A549 (cell line): ENCODE measurements at regions not wholly inside any gene's neighbourhood (a gene's known extent, or its start where the extent isn't known, plus 50 kb on each side); places are given as distances from the start of the nearest gene placed in this dataset.

Source experiments
- ATAC-seq, 2 experiments: fragments of 200-7000 bp in 1 of 2; fragments of >200 bp in 1 of 2; cut with Nextera tagmentation in 1 of 2; cut with Tn5 transposase in 1 of 2; 3 replicates each; pipeline versions ENCODE4 v1.8.0 to v1.9.1; 2018 to 2020; ENCODE audit warnings: mild to moderate bottlenecking in 1 of 2, moderate library complexity in 1 of 2
- CTCF ChIA-PET: fragments of 300-600 bp; sonication (Branson Sonifier 250); formaldehyde crosslinking; extraction: SDS; loops from one replicate; lab custom pipeline; 2021; ENCODE audit warnings: antibody characterized with exemption, inconsistent platforms; lab: Yijun Ruan, JAX
- POLR2A ChIA-PET: fragments of 350-600 bp; formaldehyde crosslinking; extraction: SDS; loops from one replicate; lab custom pipeline; 2021; ENCODE audit warnings: antibody characterized with exemption, inconsistent platforms; lab: Yijun Ruan, JAX
- DNase-seq, 2 experiments: peaks; one replicate each; pipeline versions ENCODE4 v3.0.0 to v3.0.0-alpha.2; 2011 to 2016; ENCODE audit warnings: low read depth in 1 of 2, low spot score in 1 of 2
- FAIRE-seq: peaks from 2 replicates; lab custom pipeline; 2011; peaks lifted over from hg19 to GRCh38; lab: Jason Lieb, UNC
- H3K27ac ChIP-seq, 2 experiments: fragments of >200 bp; sonication (Bioruptor Twin); formaldehyde crosslinking; 3 replicates each; pipeline ENCODE4 v1.5.1; 2016 to 2017
- H3K4me1 ChIP-seq: fragments of >200 bp; sonication (Bioruptor Twin); formaldehyde crosslinking; 3 replicates; pipeline ENCODE4 v1.6.1; 2016
- H3K4me2 ChIP-seq: fragments of >200 bp; sonication (Bioruptor Twin); formaldehyde crosslinking; 3 replicates; pipeline ENCODE4 v1.6.1; 2016
- H3K4me3 ChIP-seq: fragments of >200 bp; sonication (Bioruptor Twin); formaldehyde crosslinking; 3 replicates; pipeline ENCODE4 v1.5.1; 2016
- H3K9me3 ChIP-seq: fragments of >200 bp; sonication (Bioruptor Twin); formaldehyde crosslinking; 3 replicates; pipeline ENCODE4 v1.6.1; 2016
- CBX2 ChIP-seq: fragments of 200-600 bp; sonication (generic); IDR thresholded peaks from 2 replicates; pipeline ENCODE4 v1.6.1; 2016; ENCODE audit warnings: low read depth, mild to moderate bottlenecking, borderline replicate concordance
- CBX8 ChIP-seq: fragments of 200-600 bp; sonication (generic); IDR thresholded peaks from 2 replicates; pipeline ENCODE4 v1.6.1; 2016
- CHD4 ChIP-seq: fragments of 200-600 bp; sonication (generic); IDR thresholded peaks from 2 replicates; pipeline ENCODE4 v1.6.1; 2016; ENCODE audit warnings: antibody characterized with exemption, mild to moderate bottlenecking, borderline replicate concordance
- EHF ChIP-seq: fragments of 250-450 bp; sonication (Bioruptor Pico); IDR thresholded peaks from 2 replicates; pipeline ENCODE4 v1.5.0; 2020; ENCODE audit warnings: mild to moderate bottlenecking
- EHMT2 ChIP-seq: fragments of 200-600 bp; sonication (generic); IDR thresholded peaks from 2 replicates; pipeline ENCODE4 v1.6.1; 2016; ENCODE audit warnings: antibody characterized with exemption, low read depth, mild to moderate bottlenecking, moderate library complexity
- FOSB ChIP-seq: fragments of 250-450 bp; sonication (Bioruptor Pico); IDR thresholded peaks from 2 replicates; pipeline ENCODE4 v1.5.0; 2020; ENCODE audit warnings: mild to moderate bottlenecking, moderate library complexity
- FOSL2 ChIP-seq, 2 experiments: fragments of 450-650 bp in 1 of 2; fragments of >200 bp in 1 of 2; sonication (Bioruptor Twin) in 1 of 2; formaldehyde crosslinking; IDR thresholded peaks; 2 replicates each; pipeline versions ENCODE4 v1.5.0 to v1.6.1; 2016 to 2020; ENCODE audit warnings: mild to moderate bottlenecking in 1 of 2, moderate library complexity in 1 of 2
- HOXA7 ChIP-seq: fragments of 250-450 bp; sonication (Bioruptor Pico); IDR thresholded peaks from 2 replicates; pipeline ENCODE4 v1.5.0; 2020; ENCODE audit warnings: mild to moderate bottlenecking, moderate library complexity
- HOXB13 ChIP-seq: fragments of 250-450 bp; sonication (Bioruptor Pico); IDR thresholded peaks from 2 replicates; pipeline ENCODE4 v1.5.0; 2020; ENCODE audit warnings: low read depth, mild to moderate bottlenecking, moderate library complexity
- JUN ChIP-seq, 2 experiments: fragments of >200 bp; sonication (Bioruptor Twin); formaldehyde crosslinking; IDR thresholded peaks; 2 replicates in 1 of 2; 3 replicates in 1 of 2; pipeline ENCODE4 v1.6.1; 2016 to 2017
- KDM5A ChIP-seq: fragments of 200-600 bp; sonication (generic); IDR thresholded peaks from 2 replicates; pipeline ENCODE4 v1.6.1; 2016; ENCODE audit warnings: antibody characterized with exemption, mild to moderate bottlenecking
- NPAS2 ChIP-seq: fragments of 250-450 bp; sonication (Bioruptor Pico); IDR thresholded peaks from 2 replicates; pipeline ENCODE4 v1.8.0; 2022; ENCODE audit warnings: mild to moderate bottlenecking, moderate library complexity, borderline replicate concordance
- NR3C1 ChIP-seq: fragments of >200 bp; sonication (Bioruptor Twin); formaldehyde crosslinking; IDR thresholded peaks from 3 replicates; pipeline ENCODE4 v1.6.1; 2017
- PHF8 ChIP-seq: fragments of 200-600 bp; sonication (generic); IDR thresholded peaks from 2 replicates; pipeline ENCODE4 v1.6.1; 2016; ENCODE audit warnings: low read depth, mild to moderate bottlenecking, antibody characterized with exemption, moderate library complexity, borderline replicate concordance
- POLR2A ChIP-seq: IDR thresholded peaks from 2 replicates; pipeline ENCODE4 v1.6.1; 2012; ENCODE audit warnings: mild to moderate bottlenecking, low read length
- RARB ChIP-seq: fragments of 250-450 bp; sonication (Bioruptor Pico); IDR thresholded peaks from 2 replicates; pipeline ENCODE4 v1.8.0; 2021; ENCODE audit warnings: mild to moderate bottlenecking, moderate library complexity
- RCOR1 ChIP-seq: fragments of 150-350 bp; IDR thresholded peaks from 2 replicates; pipeline ENCODE4 v1.6.1; 2014; ENCODE audit warnings: antibody characterized with exemption, low read length, low read depth
- RFX5 ChIP-seq: fragments of 450-650 bp; IDR thresholded peaks from 2 replicates; pipeline ENCODE4 v1.7.1; 2014; ENCODE audit warnings: antibody characterized with exemption, mild to moderate bottlenecking, moderate library complexity
- SMC3 ChIP-seq: fragments of >200 bp; sonication (Bioruptor Twin); formaldehyde crosslinking; IDR thresholded peaks from 3 replicates; pipeline ENCODE4 v1.6.1; 2018; ENCODE audit warnings: inconsistent platforms
- SREBF2 ChIP-seq: fragments of 450-650 bp; IDR thresholded peaks from 2 replicates; pipeline ENCODE4 v1.6.1; 2014; ENCODE audit warnings: mild to moderate bottlenecking, moderate library complexity
- TP53 ChIP-seq: fragments of 250-450 bp; sonication (Bioruptor Pico); IDR thresholded peaks from 2 replicates; pipeline ENCODE4 v1.5.0; 2021; ENCODE audit warnings: mild to moderate bottlenecking, moderate library complexity
- ZC3H11A ChIP-seq: fragments of 450-650 bp; IDR thresholded peaks from 2 replicates; pipeline ENCODE4 v1.6.1; 2014; ENCODE audit warnings: antibody characterized with exemption, mild to moderate bottlenecking
- ZFP36 ChIP-seq: fragments of 450-650 bp; IDR thresholded peaks from 2 replicates; pipeline ENCODE4 v1.6.1; 2014; ENCODE audit warnings: borderline replicate concordance; ENCODE audit not compliant: partially characterized antibody
- ZSCAN20 ChIP-seq: fragments of 250-450 bp; sonication (Bioruptor Pico); IDR thresholded peaks from 2 replicates; pipeline ENCODE4 v1.8.0; 2022; ENCODE audit warnings: mild to moderate bottlenecking, moderate library complexity
- WGBS: methylation state at CpG from one replicate; pipeline ENCODE4 v1.1.6; 2017; ENCODE audit errors: missing lambda C conversion rate; 5-methylcytosine and 5-hydroxymethylcytosine counted together
- TF ChIP-seq, protein P1 (sequence below): fragments of 200-600 bp; sonication (generic); IDR thresholded peaks from 2 replicates; pipeline ENCODE4 v1.6.1; 2016; ENCODE audit warnings: antibody characterized with exemption, mild to moderate bottlenecking, moderate library complexity
- TF ChIP-seq, protein P2 (sequence below): fragments of 250-450 bp; sonication (Bioruptor Pico); IDR thresholded peaks from 2 replicates; pipeline ENCODE4 v1.5.0; 2021; ENCODE audit warnings: mild to moderate bottlenecking, moderate library complexity, borderline replicate concordance
- TF ChIP-seq, protein P3 (sequence below): fragments of >200 bp; sonication (Bioruptor Twin); formaldehyde crosslinking; IDR thresholded peaks from 2 replicates; pipeline ENCODE4 v1.6.1; 2016
- TF ChIP-seq, protein P4 (sequence below): IDR thresholded peaks from 2 replicates; pipeline ENCODE4 v1.6.1; 2012
- TF ChIP-seq, protein P5 (sequence below): fragments of >200 bp; sonication (Bioruptor Twin); formaldehyde crosslinking; IDR thresholded peaks from 3 replicates; pipeline ENCODE4 v1.5.1; 2016

DNA sequence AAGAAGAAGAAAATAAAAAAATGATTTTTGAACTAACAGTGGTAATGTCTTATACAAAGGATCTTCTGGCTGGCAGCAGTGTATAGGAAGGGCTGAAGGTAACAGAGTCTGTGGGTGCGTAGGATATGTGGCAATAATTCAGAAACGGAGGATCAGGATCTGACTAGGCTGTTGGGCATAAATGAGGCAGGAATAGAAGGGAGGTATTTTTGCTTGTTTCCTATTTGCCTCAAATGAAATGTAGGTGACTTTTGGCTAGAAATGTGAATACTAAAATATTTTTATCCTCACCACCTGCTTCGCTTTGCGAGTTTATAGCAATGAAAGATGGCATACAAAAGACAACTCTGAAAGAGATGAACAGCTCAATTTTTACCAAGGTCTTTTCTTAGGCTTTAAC lies 1086.1 kb upstream of the CELF4 start:
- 10% methylated on average over 4 of the region's 4 CpGs for WGBS
- no peak overlapping the region for H3K4me2 ChIP-seq
- no peak for ATAC-seq
- H3K9me3 ChIP-seq = no peaks in the 10 kb centered on the region
- TF ChIP-seq FOSL2 (IDR thresholded peaks at IDR 0.05) (no peak), FOSL2 (CRISPR knock-in tag; IDR thresholded peaks at IDR 0.05) (no peak), POLR2A (no peak), HOXB13 (no peak), CBX8 (no peak), FOSB (CRISPR knock-in tag) (no peak), ZFP36 (no peak), RCOR1 (no peak), EHF (CRISPR knock-in tag) (no peak), ZC3H11A (no peak), EHMT2 (no peak), PHF8 (no peak), RARB (CRISPR knock-in tag) (no peak), NR3C1 (no peak), ZSCAN20 (CRISPR knock-in tag) (no peak)
- TF ChIP-seq, protein P1, sequence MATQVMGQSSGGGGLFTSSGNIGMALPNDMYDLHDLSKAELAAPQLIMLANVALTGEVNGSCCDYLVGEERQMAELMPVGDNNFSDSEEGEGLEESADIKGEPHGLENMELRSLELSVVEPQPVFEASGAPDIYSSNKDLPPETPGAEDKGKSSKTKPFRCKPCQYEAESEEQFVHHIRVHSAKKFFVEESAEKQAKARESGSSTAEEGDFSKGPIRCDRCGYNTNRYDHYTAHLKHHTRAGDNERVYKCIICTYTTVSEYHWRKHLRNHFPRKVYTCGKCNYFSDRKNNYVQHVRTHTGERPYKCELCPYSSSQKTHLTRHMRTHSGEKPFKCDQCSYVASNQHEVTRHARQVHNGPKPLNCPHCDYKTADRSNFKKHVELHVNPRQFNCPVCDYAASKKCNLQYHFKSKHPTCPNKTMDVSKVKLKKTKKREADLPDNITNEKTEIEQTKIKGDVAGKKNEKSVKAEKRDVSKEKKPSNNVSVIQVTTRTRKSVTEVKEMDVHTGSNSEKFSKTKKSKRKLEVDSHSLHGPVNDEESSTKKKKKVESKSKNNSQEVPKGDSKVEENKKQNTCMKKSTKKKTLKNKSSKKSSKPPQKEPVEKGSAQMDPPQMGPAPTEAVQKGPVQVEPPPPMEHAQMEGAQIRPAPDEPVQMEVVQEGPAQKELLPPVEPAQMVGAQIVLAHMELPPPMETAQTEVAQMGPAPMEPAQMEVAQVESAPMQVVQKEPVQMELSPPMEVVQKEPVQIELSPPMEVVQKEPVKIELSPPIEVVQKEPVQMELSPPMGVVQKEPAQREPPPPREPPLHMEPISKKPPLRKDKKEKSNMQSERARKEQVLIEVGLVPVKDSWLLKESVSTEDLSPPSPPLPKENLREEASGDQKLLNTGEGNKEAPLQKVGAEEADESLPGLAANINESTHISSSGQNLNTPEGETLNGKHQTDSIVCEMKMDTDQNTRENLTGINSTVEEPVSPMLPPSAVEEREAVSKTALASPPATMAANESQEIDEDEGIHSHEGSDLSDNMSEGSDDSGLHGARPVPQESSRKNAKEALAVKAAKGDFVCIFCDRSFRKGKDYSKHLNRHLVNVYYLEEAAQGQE = no peak
- TF ChIP-seq, protein P2, sequence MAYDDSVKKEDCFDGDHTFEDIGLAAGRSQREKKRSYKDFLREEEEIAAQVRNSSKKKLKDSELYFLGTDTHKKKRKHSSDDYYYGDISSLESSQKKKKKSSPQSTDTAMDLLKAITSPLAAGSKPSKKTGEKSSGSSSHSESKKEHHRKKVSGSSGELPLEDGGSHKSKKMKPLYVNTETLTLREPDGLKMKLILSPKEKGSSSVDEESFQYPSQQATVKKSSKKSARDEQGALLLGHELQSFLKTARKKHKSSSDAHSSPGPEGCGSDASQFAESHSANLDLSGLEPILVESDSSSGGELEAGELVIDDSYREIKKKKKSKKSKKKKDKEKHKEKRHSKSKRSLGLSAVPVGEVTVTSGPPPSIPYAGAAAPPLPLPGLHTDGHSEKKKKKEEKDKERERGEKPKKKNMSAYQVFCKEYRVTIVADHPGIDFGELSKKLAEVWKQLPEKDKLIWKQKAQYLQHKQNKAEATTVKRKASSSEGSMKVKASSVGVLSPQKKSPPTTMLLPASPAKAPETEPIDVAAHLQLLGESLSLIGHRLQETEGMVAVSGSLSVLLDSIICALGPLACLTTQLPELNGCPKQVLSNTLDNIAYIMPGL (CRISPR knock-in tag) = no peak
- TF ChIP-seq, protein P3, sequence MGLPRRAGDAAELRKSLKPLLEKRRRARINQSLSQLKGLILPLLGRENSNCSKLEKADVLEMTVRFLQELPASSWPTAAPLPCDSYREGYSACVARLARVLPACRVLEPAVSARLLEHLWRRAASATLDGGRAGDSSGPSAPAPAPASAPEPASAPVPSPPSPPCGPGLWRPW = no peak
- TF ChIP-seq, protein P4, sequence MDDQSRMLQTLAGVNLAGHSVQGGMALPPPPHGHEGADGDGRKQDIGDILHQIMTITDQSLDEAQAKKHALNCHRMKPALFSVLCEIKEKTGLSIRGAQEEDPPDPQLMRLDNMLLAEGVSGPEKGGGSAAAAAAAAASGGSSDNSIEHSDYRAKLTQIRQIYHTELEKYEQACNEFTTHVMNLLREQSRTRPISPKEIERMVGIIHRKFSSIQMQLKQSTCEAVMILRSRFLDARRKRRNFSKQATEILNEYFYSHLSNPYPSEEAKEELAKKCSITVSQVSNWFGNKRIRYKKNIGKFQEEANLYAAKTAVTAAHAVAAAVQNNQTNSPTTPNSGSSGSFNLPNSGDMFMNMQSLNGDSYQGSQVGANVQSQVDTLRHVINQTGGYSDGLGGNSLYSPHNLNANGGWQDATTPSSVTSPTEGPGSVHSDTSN = no peak
- TF ChIP-seq, all 56 proteins: peak for 0
- CTCF ChIA-PET = no interaction called here
- no peak overlapping the region for H3K27ac ChIP-seq
- no peaks in the 10 kb centered on the region for H3K4me1 ChIP-seq
- H3K4me3 ChIP-seq = no peak overlapping the region
- DNase-seq (no peak), FAIRE-seq (no peak)
- POLR2A ChIA-PET = no interaction called here

DNA sequence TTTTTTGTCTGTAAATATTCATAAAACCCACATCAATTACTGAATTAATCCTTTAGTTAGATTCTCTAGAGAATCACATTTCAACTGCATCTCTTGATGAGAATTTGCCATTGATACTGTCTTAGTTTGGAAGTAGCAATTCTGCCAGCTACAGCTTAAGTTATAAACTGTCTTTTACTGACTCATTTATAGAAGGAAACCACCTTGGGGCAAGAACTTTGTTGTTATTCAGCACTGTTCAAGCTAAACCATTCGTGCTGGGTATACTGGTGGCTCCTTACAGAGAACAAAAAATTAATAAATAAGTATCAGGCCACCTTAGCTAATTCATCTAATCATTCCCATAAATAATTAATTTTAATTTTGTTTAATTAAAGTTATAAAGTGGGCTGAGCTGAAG lies 1082.6 kb upstream of the CELF4 start:
- no peak for TF ChIP-seq POLR2A
- TF ChIP-seq RFX5 = no peak
- TF ChIP-seq ZFP36 = no peak
- no peak for TF ChIP-seq CHD4
- TF ChIP-seq CBX2 = no peak
- no peak for TF ChIP-seq TP53 (CRISPR knock-in tag)
- no peak for TF ChIP-seq JUN (IDR thresholded peaks at IDR 0.05)
- no peak for TF ChIP-seq SMC3
- TF ChIP-seq KDM5A = no peak
- no peak for TF ChIP-seq SREBF2
- TF ChIP-seq HOXA7 (CRISPR knock-in tag) = no peak
- TF ChIP-seq, protein P5, sequence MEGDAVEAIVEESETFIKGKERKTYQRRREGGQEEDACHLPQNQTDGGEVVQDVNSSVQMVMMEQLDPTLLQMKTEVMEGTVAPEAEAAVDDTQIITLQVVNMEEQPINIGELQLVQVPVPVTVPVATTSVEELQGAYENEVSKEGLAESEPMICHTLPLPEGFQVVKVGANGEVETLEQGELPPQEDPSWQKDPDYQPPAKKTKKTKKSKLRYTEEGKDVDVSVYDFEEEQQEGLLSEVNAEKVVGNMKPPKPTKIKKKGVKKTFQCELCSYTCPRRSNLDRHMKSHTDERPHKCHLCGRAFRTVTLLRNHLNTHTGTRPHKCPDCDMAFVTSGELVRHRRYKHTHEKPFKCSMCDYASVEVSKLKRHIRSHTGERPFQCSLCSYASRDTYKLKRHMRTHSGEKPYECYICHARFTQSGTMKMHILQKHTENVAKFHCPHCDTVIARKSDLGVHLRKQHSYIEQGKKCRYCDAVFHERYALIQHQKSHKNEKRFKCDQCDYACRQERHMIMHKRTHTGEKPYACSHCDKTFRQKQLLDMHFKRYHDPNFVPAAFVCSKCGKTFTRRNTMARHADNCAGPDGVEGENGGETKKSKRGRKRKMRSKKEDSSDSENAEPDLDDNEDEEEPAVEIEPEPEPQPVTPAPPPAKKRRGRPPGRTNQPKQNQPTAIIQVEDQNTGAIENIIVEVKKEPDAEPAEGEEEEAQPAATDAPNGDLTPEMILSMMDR = no peak
- TF ChIP-seq NPAS2 (CRISPR knock-in tag) = no peak
- TF ChIP-seq, all 56 proteins: peak for 0
- H3K4me2 ChIP-seq = no peak overlapping the region
- ATAC-seq = no peak
- H3K9me3 ChIP-seq = no peaks in the 10 kb centered on the region
- no peak overlapping the region for H3K4me3 ChIP-seq
- DNase-seq = no peak
- no peak overlapping the region for H3K27ac ChIP-seq
- POLR2A ChIA-PET = no interaction called here
- CTCF ChIA-PET = no interaction called here
- H3K4me1 ChIP-seq = no peaks in the 10 kb centered on the region
- 0% methylated on average over 1 of the region's 1 CpG for WGBS
- FAIRE-seq = no peak
